B cell (primary cell): ENCODE measurements at regions not wholly inside any gene's neighbourhood (a gene's known extent, or its start where the extent isn't known, plus 50 kb on each side); places are given as distances from the start of the nearest gene placed in this dataset.
"Not testable (repeated sequence)": the region's sequence is repeated elsewhere in the genome, so short reads cannot be mapped to it uniquely, and the experiment has no call there.

Source experiments
- CTCF ChIP-seq: fragments of 200-600 bp; IDR thresholded peaks from one replicate; pipeline ENCODE4 v1.8.0; 2022; ENCODE audit warnings: antibody characterized with exemption, mild to moderate bottlenecking
- EZH2 ChIP-seq: IDR thresholded peaks from 2 replicates; pipeline ENCODE4 v1.6.1; 2012; ENCODE audit warnings: borderline replicate concordance, low read depth, mild to moderate bottlenecking, moderate library complexity, low read length; ENCODE audit not compliant: insufficient read depth, poor library complexity, severe bottlenecking

GRCh38 chr17:20843799-20844553, 198.8 kb downstream of the USP22 start:
- TF ChIP-seq EZH2, CTCF: not testable (repeated sequence)
